Epithelial cell of esophagus (primary cell): ENCODE measurements at regions not wholly inside any gene's neighbourhood (a gene's known extent, or its start where the extent isn't known, plus 50 kb on each side); places are given as distances from the start of the nearest gene placed in this dataset.
A peak's percentile ranks its signal among the peaks of the same experiment; 100 is the strongest.

Experiments used
- DNase-seq: peaks from one replicate; pipeline ENCODE4 v3.0.0; 2010; ENCODE audit warnings: low read depth
- H3K4me3 ChIP-seq: 2 replicates; pipeline ENCODE4 v1.5.1; 2011; ENCODE audit warnings: mild to moderate bottlenecking, low read length, control low read depth
- TF ChIP-seq, protein P1 (sequence below): IDR thresholded peaks from 2 replicates; pipeline ENCODE4 v1.5.1; 2011; ENCODE audit warnings: low read depth, mild to moderate bottlenecking, low read length, control low read depth, inconsistent platforms; ENCODE audit not compliant: insufficient read depth; ENCODE audit errors: missing control alignments

DNA sequence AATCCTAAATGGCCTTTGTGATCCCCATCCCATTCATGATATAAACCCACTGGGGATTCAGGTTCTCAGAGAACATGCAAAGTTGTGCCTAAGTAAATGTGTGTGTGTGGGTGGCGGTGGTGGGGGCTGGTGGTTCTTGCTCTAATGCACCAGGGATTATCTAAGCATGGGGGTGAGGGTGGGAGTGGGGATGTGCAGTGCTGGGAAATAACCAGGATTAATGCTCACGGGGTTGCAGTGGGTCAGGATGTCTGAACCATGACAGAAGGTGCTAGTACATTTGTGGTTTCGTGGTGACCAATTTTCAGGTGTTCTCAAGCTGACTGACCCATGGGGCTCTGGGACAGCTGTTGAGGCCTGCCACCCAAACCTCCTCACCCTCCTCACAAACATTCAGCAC is 101.0 kb downstream of the ZNF608 start:
- H3K4me3 ChIP-seq: no peak overlapping the region
- TF ChIP-seq, protein P1, sequence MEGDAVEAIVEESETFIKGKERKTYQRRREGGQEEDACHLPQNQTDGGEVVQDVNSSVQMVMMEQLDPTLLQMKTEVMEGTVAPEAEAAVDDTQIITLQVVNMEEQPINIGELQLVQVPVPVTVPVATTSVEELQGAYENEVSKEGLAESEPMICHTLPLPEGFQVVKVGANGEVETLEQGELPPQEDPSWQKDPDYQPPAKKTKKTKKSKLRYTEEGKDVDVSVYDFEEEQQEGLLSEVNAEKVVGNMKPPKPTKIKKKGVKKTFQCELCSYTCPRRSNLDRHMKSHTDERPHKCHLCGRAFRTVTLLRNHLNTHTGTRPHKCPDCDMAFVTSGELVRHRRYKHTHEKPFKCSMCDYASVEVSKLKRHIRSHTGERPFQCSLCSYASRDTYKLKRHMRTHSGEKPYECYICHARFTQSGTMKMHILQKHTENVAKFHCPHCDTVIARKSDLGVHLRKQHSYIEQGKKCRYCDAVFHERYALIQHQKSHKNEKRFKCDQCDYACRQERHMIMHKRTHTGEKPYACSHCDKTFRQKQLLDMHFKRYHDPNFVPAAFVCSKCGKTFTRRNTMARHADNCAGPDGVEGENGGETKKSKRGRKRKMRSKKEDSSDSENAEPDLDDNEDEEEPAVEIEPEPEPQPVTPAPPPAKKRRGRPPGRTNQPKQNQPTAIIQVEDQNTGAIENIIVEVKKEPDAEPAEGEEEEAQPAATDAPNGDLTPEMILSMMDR: no peak
- DNase-seq: no peak

DNA sequence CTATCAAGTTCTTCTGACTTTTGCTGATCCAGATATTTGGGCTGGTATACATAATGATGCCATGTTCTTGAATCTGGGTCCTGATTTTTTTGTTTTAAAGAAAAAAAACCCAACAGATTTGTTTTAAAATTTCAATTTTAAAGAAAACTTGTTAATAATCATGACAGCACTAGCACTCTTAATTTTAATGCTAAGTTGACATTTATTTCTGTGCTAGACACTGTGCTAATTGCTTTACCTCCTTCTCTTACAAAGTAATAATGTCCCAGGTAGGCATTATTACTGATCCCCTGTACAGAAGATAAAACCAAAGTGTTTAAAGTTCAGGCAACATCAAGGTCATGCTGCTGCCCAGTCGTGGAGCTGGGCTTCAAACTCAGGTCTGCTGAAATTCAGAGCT is 101.9 kb downstream of the ZNF608 start:
- DNase-seq: no peak
- TF ChIP-seq, protein P1: no peak
- no peak overlapping the region for H3K4me3 ChIP-seq

DNA sequence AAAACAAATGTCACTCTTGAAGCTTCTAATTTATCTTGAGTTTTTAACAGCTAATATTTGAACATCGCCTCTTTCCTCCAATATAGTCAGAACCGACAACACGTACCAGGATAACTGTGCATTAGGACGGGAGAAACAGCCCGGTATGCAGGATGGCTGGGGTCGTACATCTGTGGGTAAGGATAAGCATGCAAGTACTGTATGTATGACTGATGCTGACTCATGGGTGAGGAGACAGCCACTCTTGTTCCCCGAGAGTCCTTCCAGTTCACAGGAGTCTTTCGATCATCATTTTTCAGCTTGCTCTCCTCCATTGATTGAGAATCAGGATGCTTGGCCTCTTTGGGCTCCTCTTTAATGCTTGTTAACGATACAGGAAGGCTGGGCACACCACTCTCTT is 102.3 kb downstream of the ZNF608 start:
- H3K4me3 ChIP-seq: no peak overlapping the region
- DNase-seq: peak; percentile 37
- TF ChIP-seq, protein P1: no peak

DNA sequence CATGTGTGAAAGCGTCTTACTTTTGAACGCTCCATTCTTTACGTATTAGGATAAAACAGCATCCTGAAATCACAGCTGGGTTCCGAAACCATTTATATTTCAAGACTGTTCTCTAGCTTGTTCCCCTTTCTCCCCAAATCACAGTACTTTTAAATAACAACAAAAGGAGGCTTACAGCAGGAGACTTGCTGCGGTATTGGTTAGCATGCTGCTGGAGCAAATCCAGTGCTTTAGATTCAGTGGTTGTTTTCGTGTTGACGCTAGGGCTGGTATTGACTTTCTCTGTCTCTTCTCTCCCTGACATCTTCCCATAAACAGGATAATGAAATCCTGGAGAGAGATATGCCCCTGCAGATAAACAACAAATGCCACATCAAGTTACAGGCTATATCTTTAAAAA is 103.1 kb downstream of the ZNF608 start:
- DNase-seq: no peak
- no peak overlapping the region for H3K4me3 ChIP-seq
- TF ChIP-seq, protein P1: no peak

DNA sequence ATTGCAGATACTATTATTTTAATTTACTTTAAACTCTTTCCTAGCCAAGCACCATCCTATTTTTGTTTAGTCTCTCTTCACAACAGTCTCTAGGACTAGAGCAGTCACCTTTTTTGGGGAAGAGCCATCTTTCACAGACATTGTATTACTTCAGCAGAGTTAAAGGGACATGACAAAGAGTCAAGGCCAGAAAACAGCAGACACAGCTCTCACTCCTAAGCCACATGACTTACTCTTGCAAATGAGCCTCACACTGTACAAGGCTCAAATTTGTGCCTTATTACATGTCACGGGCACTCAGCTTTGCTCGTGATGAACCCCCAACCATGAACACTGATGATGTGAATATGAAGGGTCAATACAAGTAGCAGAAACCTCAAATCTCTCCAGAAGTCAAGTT is 104.3 kb downstream of the ZNF608 start:
- no peak for DNase-seq
- no peak overlapping the region for H3K4me3 ChIP-seq
- TF ChIP-seq, protein P1: no peak

DNA sequence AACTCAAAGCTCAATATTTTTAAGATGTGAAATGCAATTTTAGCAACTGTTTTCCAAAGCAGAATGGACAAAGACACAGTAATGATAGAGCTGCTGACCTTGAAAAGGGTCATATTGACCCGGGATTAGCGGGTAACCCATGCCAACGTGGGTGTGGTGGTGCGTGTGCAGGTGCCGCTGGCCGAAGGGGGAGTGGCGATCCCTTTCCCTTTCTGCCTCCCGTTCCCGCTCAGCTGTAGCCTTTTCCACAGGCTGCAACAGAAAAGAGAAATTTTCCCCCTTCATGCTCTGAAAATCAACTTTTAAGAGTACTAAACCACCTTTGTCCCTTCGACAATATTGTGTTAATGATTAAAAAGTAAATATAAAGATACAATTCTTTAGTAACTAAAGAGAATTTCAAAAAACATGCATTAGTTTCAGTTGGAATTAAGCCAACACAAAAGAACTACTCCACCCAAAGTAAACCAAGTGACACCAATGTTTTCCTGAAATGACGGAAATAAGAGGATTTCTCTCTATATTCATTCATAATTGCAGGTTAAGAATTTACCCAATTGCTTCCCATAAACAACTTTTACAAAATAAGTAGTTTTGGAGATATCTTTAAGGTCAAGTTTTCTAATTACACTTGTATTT is 105.2 kb downstream of the ZNF608 start:
- no peak overlapping the region for H3K4me3 ChIP-seq
- DNase-seq: no peak
- TF ChIP-seq, protein P1: no peak

DNA sequence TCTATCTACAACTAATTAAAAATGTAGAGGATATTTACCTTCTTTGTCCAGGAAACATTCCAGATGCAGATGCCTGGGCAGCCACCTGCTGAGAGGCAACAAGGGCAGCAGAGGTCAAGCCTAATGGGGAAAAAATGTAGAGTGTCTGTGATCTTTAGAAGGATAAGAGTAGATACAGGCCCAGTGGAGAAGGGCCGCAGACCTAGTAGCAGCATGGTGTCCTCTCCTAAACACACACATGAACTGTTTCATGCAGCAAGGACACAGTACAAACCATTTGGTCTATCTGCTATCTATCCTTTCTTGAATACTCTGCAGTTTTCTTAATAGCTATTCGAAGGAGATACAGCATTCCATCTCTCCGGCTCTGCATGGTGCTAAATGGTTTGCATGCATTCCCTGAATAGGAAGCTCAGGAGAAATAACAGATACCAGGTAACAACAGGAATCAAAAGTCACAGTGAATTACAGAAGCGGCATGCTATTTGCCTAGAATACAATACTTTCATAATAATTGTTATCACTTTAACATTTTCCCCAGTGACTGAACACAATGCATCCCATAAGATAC is 107.3 kb downstream of the ZNF608 start:
- no peak for DNase-seq
- TF ChIP-seq, protein P1: no peak
- H3K4me3 ChIP-seq: no peak overlapping the region
